Stimulated activated CD4-positive, alpha-beta T cell treated with anti-CD3 and anti-CD28 coated beads, TNF-alpha, amount 100 ng/mL, for 1 hour (primary cell): ENCODE measurements at regions not wholly inside any gene's neighbourhood (a gene's known extent, or its start where the extent isn't known, plus 50 kb on each side); places are given as distances from the start of the nearest gene placed in this dataset.
"Not testable (repeated sequence)": the region's sequence is repeated elsewhere in the genome, so short reads cannot be mapped to it uniquely, and the experiment has no call there.

Experiments
- DNase-seq, 3 donors: peaks; one replicate each; pipeline ENCODE4 v3.0.0-alpha.2; 2020; ENCODE audit warnings: low read depth in 3 of 3, low spot score in 1 of 3

DNA sequence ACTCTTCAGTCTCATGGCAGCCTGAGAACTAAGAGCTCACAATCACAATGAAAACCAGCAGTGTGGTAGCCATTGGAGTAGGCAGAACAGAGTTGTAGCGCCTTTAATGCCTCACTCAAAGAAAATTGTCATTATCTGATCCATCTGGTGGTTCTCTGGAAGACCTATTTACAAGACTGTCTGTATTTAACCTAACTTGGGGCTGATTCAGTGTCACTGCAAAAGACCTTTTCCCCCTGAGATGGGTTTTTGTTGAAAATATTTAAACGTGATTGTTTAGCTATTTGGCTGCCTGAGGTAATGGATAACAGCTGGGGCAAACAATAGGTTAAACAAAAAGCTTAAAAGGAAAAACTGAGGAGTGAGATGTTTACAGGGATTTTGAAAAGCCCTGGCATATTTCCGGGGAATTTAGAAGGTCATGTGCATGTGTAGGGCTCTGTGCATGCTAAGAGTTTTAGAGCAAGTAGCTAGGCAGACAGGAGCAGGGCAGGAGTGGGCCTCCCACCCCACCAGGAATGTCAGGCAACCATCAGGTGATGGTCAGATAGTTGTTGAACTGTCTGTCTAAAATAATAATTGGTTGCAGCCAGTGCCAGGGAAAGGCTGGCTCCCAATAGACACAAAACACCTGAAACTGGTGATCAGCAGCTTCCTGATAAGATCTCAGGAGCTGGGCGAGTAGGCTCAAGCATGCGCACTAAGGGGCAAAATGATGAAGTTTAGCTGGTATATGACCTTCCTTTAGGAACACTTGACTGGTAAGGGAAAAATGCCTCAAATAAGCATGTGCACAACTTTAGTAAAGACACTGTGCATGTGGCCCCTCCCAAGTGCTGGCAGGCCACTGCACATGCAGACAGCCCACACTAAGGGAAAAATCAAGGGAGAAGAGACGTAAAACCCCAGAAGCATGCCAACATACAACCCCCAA lies 70.8 kb upstream of the AKIRIN2 start:
- DNase-seq: no peak

GRCh38 chr6:87767478-87767877 lies 65.4 kb upstream of the AKIRIN2 start:
- no peak for DNase-seq

- no peak for DNase-seq
These were observed 64.2 kb upstream of the AKIRIN2 start for GRCh38 chr6:87766211-87766610.

GRCh38 chr6:87763901-87764300 lies 61.9 kb upstream of the AKIRIN2 start:
- no peak for DNase-seq

- no peak for DNase-seq
These were observed 61.2 kb upstream of the AKIRIN2 start for GRCh38 chr6:87763276-87763675.

DNA sequence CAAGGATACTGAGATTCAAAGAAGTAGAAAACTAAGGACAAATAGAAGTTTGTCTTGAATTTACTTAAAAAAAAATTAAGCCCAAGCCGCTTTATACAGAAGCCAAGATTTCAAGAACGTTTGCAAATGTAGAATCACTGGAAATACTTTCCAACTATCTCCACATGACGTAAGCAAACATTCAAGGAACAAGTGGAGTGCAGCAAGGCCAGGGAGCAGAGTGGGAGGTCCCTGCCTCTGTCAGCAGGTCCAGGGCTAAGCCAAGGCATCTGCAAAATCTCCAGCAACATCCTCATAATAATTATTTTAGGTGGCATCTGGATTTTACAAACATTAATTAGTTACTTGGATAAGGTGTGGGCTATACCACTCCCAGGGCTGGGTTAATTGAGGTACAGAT lies 60.1 kb upstream of the AKIRIN2 start:
- no peak for DNase-seq

DNA sequence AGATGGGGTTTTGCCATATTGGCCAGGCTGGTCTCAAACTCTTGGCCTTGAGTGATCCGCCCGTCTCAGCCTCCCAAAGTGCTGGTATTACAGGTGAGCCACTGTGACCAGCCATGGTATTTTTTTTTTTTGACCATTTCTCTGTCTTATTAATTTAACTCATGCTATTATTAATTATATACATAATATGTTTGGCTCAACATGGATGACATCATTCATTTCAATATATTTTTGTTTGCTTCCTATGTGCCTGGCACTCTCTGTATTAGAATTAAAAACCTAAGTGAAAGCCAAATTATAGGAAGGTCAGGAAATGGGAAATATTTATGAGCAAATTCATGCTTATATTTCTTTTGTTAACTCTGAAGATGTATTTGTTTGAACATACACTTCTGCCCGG lies 55.8 kb upstream of the AKIRIN2 start:
- DNase-seq: no peak

DNA sequence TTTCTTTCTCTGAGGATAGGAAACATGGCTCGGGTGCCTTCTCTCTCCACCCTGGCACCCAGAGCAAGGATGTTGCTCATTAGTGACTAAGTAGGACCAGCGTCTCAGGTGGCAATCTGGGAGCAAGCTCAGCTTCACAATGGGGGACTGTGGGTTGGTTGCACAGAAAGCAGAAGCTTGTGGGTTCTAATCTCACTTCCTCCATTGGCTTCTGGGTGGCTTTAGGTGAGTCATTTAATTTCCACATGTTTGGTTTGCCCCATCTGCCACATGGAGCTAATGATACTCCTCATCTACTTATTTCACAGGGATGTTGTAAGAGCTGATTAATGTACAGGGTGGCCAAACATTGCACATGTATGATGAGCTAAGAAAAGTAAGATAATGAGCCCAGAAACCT lies 54.8 kb upstream of the AKIRIN2 start:
- no peak for DNase-seq

DNA sequence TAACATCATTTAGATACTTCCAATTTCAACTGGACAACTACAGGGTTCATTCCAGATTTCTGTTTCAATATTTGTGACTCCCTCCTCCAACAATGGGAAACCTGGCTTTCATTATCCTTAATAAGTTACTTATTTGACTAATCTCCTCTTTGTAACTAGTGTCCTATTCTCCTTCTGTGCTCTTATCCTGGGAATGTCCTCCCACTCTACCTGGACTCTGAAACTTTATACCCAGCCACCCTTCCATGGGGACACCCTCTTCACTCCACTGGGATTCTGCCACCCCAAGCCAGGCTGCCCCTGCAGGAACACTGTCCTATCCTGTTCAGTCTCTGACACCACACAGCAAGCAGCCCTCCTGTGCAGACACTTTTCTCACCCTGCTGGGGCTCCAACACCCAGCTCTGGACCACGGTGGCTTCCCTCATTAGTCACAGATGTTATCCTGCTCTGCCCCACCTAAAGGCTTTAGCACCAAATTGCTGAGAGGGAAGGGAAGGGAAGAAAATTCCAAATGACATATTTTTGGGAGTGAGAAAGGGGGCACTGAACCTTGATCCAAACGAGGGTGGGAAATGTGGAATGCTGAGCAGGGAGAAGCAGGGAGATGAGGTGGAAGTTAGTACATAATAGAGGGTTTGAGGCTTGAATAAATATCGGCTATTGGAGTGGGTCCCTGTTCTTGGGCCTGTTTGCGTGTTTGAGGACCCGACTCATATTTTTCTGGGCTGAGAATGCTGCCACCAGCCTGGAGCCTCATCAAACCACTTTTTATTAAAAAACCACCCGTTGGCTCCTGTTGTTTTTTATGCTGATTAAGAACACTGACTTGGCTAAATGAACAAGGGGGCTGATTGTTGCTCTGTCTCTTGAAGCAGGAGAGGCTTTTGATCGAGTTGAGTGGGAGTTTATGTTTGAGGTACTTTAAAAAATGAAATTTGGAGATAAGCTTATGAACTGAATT lies 54.0 kb upstream of the AKIRIN2 start:
- no peak for DNase-seq

DNA sequence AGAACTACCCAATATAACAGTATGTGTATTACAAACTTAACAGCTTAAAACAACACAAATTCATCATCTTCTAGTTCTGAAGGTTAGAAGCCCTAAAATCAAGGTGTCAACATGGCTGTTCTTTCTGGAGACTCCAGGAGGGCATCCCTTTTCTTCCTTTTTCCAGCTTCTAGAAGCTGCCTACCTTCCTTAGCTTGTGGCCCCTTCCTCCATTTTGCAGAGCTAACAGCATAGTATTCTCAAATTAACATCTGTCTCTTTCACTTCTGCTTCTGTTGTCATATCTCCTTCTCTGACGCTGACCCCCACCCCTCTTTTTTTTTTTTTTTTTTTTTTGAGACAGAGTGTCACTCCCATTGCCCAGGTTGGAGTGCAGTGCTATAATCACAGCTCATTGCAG lies 52.8 kb upstream of the AKIRIN2 start:
- no peak for DNase-seq

DNA sequence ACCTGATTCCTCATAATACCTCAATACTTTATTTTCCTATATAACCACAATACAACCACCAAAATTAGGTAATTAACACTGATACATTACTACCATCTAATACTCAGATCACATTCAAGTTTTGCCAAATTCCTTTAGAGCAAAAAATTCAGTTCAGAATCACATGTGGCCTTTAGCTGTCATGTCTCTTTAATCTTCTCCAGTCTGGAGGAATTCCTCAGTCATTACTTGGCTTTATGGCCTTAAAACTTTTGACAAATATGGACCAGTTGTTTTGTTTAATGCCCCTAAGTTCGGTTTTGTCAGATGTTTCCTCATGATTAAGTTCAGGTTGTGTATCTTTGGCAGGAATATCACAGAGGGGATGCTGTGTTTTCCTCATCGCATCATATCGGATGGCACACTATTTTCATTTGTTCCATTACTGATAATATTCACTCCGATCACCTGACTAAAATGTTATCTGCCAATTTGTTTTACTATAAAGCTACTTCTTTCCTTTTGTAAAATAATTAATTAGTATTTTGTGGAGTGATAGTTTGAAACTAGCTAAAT lies 51.2 kb upstream of the AKIRIN2 start:
- DNase-seq: no peak

GRCh38 chr6:87752503-87752902 lies 50.5 kb upstream of the AKIRIN2 start:
- DNase-seq: not testable (repeated sequence)
